GM12878 (cell line): ENCODE measurements at regions not wholly inside any gene's neighbourhood (a gene's known extent, or its start where the extent isn't known, plus 50 kb on each side); places are given as distances from the start of the nearest gene placed in this dataset.
"Not testable (repeated sequence)": the region's sequence is repeated elsewhere in the genome, so short reads cannot be mapped to it uniquely, and the experiment has no call there.

Source experiments
- ATAC-seq: fragments of 200-7000 bp; cut with Tn5 transposase; 3 replicates; pipeline ENCODE4 v1.9.1; 2020; ENCODE audit warnings: mild to moderate bottlenecking, moderate library complexity
- BruUV-seq: library from RNA; stranded (reverse); fragments of 400-500 nt; replicated peaks from 2 replicates; lab custom pipeline; 2021; lab: Mats Ljungman, UMichigan
- CTCF ChIA-PET: fragments of 300-600 bp; sonication (Branson Sonifier 250); formaldehyde crosslinking; extraction: SDS; loops from one replicate; lab custom pipeline; 2021; ENCODE audit warnings: inconsistent platforms; lab: Yijun Ruan, JAX
- POLR2A ChIA-PET: fragments of 350-600 bp; formaldehyde crosslinking; extraction: SDS; loops from one replicate; lab custom pipeline; 2021; ENCODE audit warnings: inconsistent platforms; lab: Charles Lee
- RAD21 ChIA-PET: fragments of 300-600 bp; sonication (Branson Sonifier 250); formaldehyde crosslinking; loops from one replicate; lab custom pipeline; 2023; ENCODE audit warnings: antibody characterized with exemption; ENCODE audit not compliant: unreplicated experiment; lab: Charles Lee
- SMC1A ChIA-PET: fragments of 300-600 bp; sonication (Branson Sonifier 250); formaldehyde crosslinking; loops from one replicate; lab custom pipeline; 2023; ENCODE audit not compliant: unreplicated experiment, uncharacterized antibody; lab: Charles Lee
- DNase-seq: peaks from one replicate; pipeline ENCODE4 v3.0.0-alpha.2; 2011; ENCODE audit warnings: low read depth, low spot score
- FAIRE-seq: peaks from 3 replicates; lab custom pipeline; 2011; peaks lifted over from hg19 to GRCh38; lab: Jason Lieb, UNC
- H2AFZ ChIP-seq: 2 replicates; pipeline ENCODE4 v1.6.0; 2011; ENCODE audit warnings: low read depth, low read length, control low read depth; ENCODE audit not compliant: control insufficient read depth
- H3K27ac ChIP-seq: 2 replicates; pipeline ENCODE4 v1.5.1; 2011; ENCODE audit warnings: control low read depth; ENCODE audit not compliant: control insufficient read depth, insufficient read depth
- H3K27me3 ChIP-seq, 2 experiments: replicated peaks in 1 of 2; 2 replicates each; pipeline versions ENCODE4 v1.6.0 to v1.6.1; 2011; ENCODE audit warnings: low read length in 1 of 2; ENCODE audit not compliant: control insufficient read depth in 2 of 2, insufficient read depth in 2 of 2
- H3K36me3 ChIP-seq, 2 experiments: 2 replicates each; pipeline ENCODE4 v1.5.1; 2011; ENCODE audit warnings: low read length in 1 of 2; ENCODE audit not compliant: control insufficient read depth in 2 of 2, insufficient read depth in 2 of 2
- H3K4me1 ChIP-seq: 2 replicates; pipeline ENCODE4 v1.6.1; 2011; ENCODE audit warnings: mild to moderate bottlenecking, low read length, moderate library complexity, mixed read lengths; ENCODE audit not compliant: control insufficient read depth, insufficient read depth
- H3K4me2 ChIP-seq: 2 replicates; pipeline ENCODE4 v1.6.0; 2011; ENCODE audit warnings: control low read depth; ENCODE audit not compliant: control insufficient read depth, insufficient read depth
- H3K4me3 ChIP-seq: fragments of 200-600 bp; sonication (generic); 2 replicates; pipeline ENCODE4 v1.5.1; 2016
- H3K79me2 ChIP-seq: 2 replicates; pipeline ENCODE4 v1.6.0; 2011; ENCODE audit warnings: low read length; ENCODE audit not compliant: control insufficient read depth, insufficient read depth
- H3K9ac ChIP-seq: 2 replicates; pipeline ENCODE4 v1.8.0; 2011; ENCODE audit warnings: low read length, control low read depth, mixed read lengths; ENCODE audit not compliant: control insufficient read depth, insufficient read depth
- H3K9me3 ChIP-seq: replicated peaks from 3 replicates; pipeline ENCODE4 v1.5.1; 2011; ENCODE audit warnings: mild to moderate bottlenecking, low read length; ENCODE audit not compliant: control insufficient read depth, insufficient read depth
- H4K20me1 ChIP-seq: 2 replicates; pipeline ENCODE4 v1.6.0; 2011; ENCODE audit not compliant: control insufficient read depth, insufficient read depth
- whole genome bisulfite sequencing: methylation state at CpG from one replicate; pipeline ENCODE4 v1.1.6; 2016; ENCODE audit warnings: low lambda C conversion rate; ENCODE audit not compliant: insufficient replicate concordance, insufficient coverage; ENCODE audit errors: missing lambda C conversion rate; 5-methylcytosine and 5-hydroxymethylcytosine counted together
- in situ Hi-C: fragments of 300-500 bp; cut with MboI; formaldehyde crosslinking; loops from 9 replicates; pipeline ENCODE4 v1.14.3; 2018; ENCODE audit warnings: mixed read lengths
- intact Hi-C: fragments of 100-400 bp; cut with micrococcal nuclease; formaldehyde crosslinking; loops from one replicate; pipeline ENCODE4 v1.14.2; 2022; ENCODE audit not compliant: unreplicated experiment

DNA sequence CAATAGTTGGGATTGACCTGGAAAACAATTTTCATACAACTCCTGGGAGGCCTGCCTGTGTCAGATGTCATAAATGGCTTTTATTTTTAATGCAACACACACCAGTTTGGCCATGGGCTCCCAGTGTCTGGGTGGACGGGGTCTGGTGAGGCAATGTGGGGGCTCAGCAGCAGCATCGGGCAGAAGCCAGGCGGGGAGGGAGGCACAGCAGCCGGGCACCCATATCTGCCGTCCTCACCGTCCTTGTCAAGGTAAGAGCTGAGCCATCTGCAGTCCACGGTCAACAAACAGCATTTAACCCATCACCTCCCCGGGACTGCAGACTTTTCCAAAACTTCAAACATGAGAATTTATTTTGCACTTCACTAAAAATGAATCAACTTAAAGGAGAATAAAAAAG, 154.0 kb upstream of the ZNF469 start:
- intact Hi-C loops, H3K9me3 ChIP-seq, H3K27ac ChIP-seq, H3K9ac ChIP-seq, H3K79me2 ChIP-seq, ATAC-seq, DNase-seq, BruUV-seq, H2AFZ ChIP-seq, CTCF ChIA-PET, H3K4me3 ChIP-seq, H3K36me3 ChIP-seq, H3K27me3 ChIP-seq, RAD21 ChIA-PET, SMC1A ChIA-PET, H4K20me1 ChIP-seq, POLR2A ChIA-PET, H3K4me2 ChIP-seq, FAIRE-seq, in situ Hi-C loops, H3K4me1 ChIP-seq: not testable (repeated sequence)
- WGBS, result 69% methylated on average over 8 of the region's 8 CpGs

GRCh38 chr16:88229710-88230109, 153.0 kb upstream of the ZNF469 start:
- H3K4me3 ChIP-seq, in situ Hi-C loops, H4K20me1 ChIP-seq, H3K9ac ChIP-seq, DNase-seq, H2AFZ ChIP-seq, H3K27me3 ChIP-seq, intact Hi-C loops, CTCF ChIA-PET, H3K36me3 ChIP-seq, RAD21 ChIA-PET, SMC1A ChIA-PET, ATAC-seq, H3K9me3 ChIP-seq, H3K79me2 ChIP-seq, FAIRE-seq, H3K4me2 ChIP-seq, H3K27ac ChIP-seq, H3K4me1 ChIP-seq, BruUV-seq, POLR2A ChIA-PET: not testable (repeated sequence)
- 68% methylated on average over 10 of the region's 12 CpGs for WGBS

GRCh38 chr16:88230276-88230966, 152.3 kb upstream of the ZNF469 start:
- SMC1A ChIA-PET, H4K20me1 ChIP-seq, H3K27me3 ChIP-seq, H3K9ac ChIP-seq, intact Hi-C loops, in situ Hi-C loops, H3K9me3 ChIP-seq, BruUV-seq, POLR2A ChIA-PET, H3K79me2 ChIP-seq, RAD21 ChIA-PET, H3K27ac ChIP-seq, DNase-seq, H3K4me3 ChIP-seq, H2AFZ ChIP-seq, H3K36me3 ChIP-seq, CTCF ChIA-PET, FAIRE-seq, ATAC-seq, H3K4me1 ChIP-seq, H3K4me2 ChIP-seq: not testable (repeated sequence)
- WGBS, result 47% methylated on average over 16 of the region's 24 CpGs

DNA sequence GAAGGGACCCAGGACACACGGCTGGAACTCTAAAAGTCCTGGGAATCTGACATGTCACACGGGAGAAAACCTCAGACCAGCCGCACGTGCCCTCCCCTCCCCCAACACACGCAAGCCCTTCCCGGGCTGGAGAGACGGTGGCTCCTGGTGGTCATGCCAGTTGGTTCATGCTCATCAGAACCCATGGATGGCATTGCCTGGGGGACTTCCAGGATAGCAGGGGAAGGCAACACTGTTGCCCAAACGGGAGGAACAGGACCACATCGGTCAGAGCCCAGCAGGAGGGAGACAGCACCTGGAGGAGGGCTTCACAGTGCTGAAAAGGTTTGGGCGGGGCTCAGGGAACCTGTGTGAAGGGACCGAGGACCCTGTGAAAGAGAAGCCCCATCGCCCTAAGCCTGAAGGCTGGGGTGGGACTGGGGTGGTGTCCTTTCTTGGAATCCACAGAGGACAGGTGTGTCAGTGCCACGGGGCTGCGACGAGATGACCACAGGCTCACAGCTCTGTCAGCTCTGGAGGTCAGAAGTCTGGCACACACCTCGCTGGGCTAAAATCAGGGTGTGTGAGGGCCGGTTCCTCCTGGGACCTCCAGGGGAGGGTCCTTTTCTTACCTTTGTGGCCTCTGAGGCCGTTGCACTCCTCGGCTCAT, 151.7 kb upstream of the ZNF469 start:
- intact Hi-C loops, H4K20me1 ChIP-seq, FAIRE-seq, DNase-seq, H3K27ac ChIP-seq, H2AFZ ChIP-seq, RAD21 ChIA-PET, H3K4me1 ChIP-seq, ATAC-seq, H3K27me3 ChIP-seq, CTCF ChIA-PET, POLR2A ChIA-PET, BruUV-seq, H3K9ac ChIP-seq, H3K36me3 ChIP-seq, H3K4me2 ChIP-seq, SMC1A ChIA-PET, H3K4me3 ChIP-seq, H3K9me3 ChIP-seq, in situ Hi-C loops, H3K79me2 ChIP-seq: not testable (repeated sequence)
- WGBS, result 33% methylated on average over 13 of the region's 19 CpGs
